Upper lobe of left lung (tissue), 4 donors: ENCODE measurements at regions not wholly inside any gene's neighbourhood (a gene's known extent, or its start where the extent isn't known, plus 50 kb on each side); places are given as distances from the start of the nearest gene placed in this dataset.

Experiments used
- EP300 ChIP-seq, 4 donors: sonication (generic); formaldehyde crosslinking; IDR thresholded peaks; one replicate each; pipeline ENCODE4 v1.5.1; 2017; ENCODE audit warnings: antibody characterized with exemption in 4 of 4, control low read depth in 2 of 4
- TF ChIP-seq, protein P1 (sequence below), 6 experiments: fragments of 450-650 bp in 4 of 6; fragments of 200-600 bp in 2 of 6; sonication (generic) in 2 of 6; IDR thresholded peaks; one replicate each; pipeline ENCODE4 v1.5.1; 2016 to 2019; ENCODE audit warnings: antibody characterized with exemption in 6 of 6

DNA sequence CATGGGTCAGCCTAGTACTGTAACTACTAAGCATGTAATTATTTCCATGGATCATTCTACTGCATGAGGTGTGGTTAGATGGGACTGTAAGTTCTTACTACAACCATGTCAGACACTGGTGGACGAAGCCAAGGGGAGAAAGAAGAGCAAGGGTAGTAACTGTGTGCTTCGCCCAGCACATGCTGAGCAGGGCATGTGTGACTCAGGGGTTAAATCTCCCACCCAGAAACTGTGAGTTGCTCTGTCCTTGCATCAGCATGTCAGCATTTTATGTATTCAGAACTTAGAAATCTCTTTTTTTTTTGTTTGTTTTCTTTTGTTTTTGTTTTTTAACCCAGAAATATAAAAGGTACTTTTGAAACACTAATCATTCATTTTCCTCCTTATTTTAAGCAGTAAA lies 436.6 kb upstream of the KLF12 start:
- no peak for TF ChIP-seq EP300 (IDR thresholded peaks at IDR 0.05)
- TF ChIP-seq, protein P1, sequence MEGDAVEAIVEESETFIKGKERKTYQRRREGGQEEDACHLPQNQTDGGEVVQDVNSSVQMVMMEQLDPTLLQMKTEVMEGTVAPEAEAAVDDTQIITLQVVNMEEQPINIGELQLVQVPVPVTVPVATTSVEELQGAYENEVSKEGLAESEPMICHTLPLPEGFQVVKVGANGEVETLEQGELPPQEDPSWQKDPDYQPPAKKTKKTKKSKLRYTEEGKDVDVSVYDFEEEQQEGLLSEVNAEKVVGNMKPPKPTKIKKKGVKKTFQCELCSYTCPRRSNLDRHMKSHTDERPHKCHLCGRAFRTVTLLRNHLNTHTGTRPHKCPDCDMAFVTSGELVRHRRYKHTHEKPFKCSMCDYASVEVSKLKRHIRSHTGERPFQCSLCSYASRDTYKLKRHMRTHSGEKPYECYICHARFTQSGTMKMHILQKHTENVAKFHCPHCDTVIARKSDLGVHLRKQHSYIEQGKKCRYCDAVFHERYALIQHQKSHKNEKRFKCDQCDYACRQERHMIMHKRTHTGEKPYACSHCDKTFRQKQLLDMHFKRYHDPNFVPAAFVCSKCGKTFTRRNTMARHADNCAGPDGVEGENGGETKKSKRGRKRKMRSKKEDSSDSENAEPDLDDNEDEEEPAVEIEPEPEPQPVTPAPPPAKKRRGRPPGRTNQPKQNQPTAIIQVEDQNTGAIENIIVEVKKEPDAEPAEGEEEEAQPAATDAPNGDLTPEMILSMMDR (IDR thresholded peaks at IDR 0.05), result no peak
